PC-3 (cell line): ENCODE measurements at regions not wholly inside any gene's neighbourhood (a gene's known extent, or its start where the extent isn't known, plus 50 kb on each side); places are given as distances from the start of the nearest gene placed in this dataset.

Source experiments
- ATAC-seq: fragments of 200-7000 bp; cut with Tn5 transposase; 2 replicates; pipeline ENCODE4 v1.9.1; 2020; ENCODE audit warnings: mild to moderate bottlenecking, moderate library complexity
- BruUV-seq: library from RNA; stranded (reverse); fragments of 400-500 nt; replicated peaks from 2 replicates; lab custom pipeline; 2021; lab: Mats Ljungman, UMichigan
- CTCF ChIA-PET: fragments of 300-600 bp; sonication (Branson Sonifier 250); formaldehyde crosslinking; loops from one replicate; lab custom pipeline; 2022; ENCODE audit warnings: antibody characterized with exemption; lab: Charles Lee
- POLR2A ChIA-PET: fragments of 300-600 bp; sonication (Branson Sonifier 250); formaldehyde crosslinking; loops from one replicate; lab custom pipeline; 2022; ENCODE audit warnings: antibody characterized with exemption; ENCODE audit not compliant: unreplicated experiment; lab: Charles Lee
- DNase-seq: peaks from one replicate; pipeline ENCODE4 v3.0.0-alpha.2; 2015
- H2AFZ ChIP-seq: fragments of 300-600 bp; sonication (generic); 2 replicates; pipeline ENCODE4 v1.6.0; 2016; ENCODE audit warnings: antibody characterized with exemption, low read length
- H3F3A ChIP-seq: fragments of 300-600 bp; sonication (generic); one replicate; pipeline ENCODE4 v1.6.0; 2017; ENCODE audit warnings: antibody characterized with exemption, low read length, control low read depth, mild to moderate bottlenecking; ENCODE audit not compliant: unreplicated experiment
- H3K27ac ChIP-seq: fragments of 300-600 bp; sonication (generic); 2 replicates; pipeline ENCODE4 v1.5.1; 2016; ENCODE audit warnings: mild to moderate bottlenecking, low read length
- H3K27me3 ChIP-seq: fragments of 300-600 bp; sonication (generic); 2 replicates; pipeline ENCODE4 v1.6.1; 2016; ENCODE audit warnings: low read length, mixed read lengths
- H3K36me3 ChIP-seq: fragments of 300-600 bp; sonication (generic); 2 replicates; pipeline ENCODE4 v1.6.1; 2016; ENCODE audit warnings: low read depth, mixed run types, low read length, mixed read lengths
- H3K4me1 ChIP-seq: fragments of 300-600 bp; sonication (generic); 2 replicates; pipeline ENCODE4 v1.5.1; 2016; ENCODE audit warnings: low read length; ENCODE audit not compliant: insufficient read depth
- H3K4me2 ChIP-seq: fragments of 300-600 bp; sonication (generic); 2 replicates; pipeline ENCODE4 v1.6.0; 2016; ENCODE audit warnings: low read length
- H3K4me3 ChIP-seq: fragments of 300-600 bp; sonication (generic); 2 replicates; pipeline ENCODE4 v1.5.1; 2016; ENCODE audit warnings: mild to moderate bottlenecking, low read length, mixed read lengths
- H3K79me2 ChIP-seq: fragments of 300-600 bp; sonication (generic); 2 replicates; pipeline ENCODE4 v1.6.1; 2017; ENCODE audit warnings: low read length, mixed read lengths
- H3K9ac ChIP-seq: fragments of 300-600 bp; sonication (generic); 2 replicates; pipeline ENCODE4 v1.6.0; 2016; ENCODE audit warnings: mild to moderate bottlenecking, low read length
- H3K9me2 ChIP-seq: fragments of 300-600 bp; sonication (generic); replicated peaks from 2 replicates; pipeline ENCODE4 v1.6.1; 2016; ENCODE audit warnings: mixed run types, low read length, mixed read lengths
- H3K9me3 ChIP-seq: fragments of 300-600 bp; sonication (generic); 2 replicates; pipeline ENCODE4 v1.6.1; 2016; ENCODE audit warnings: low read length, mixed read lengths
- H4K20me1 ChIP-seq: fragments of 300-600 bp; sonication (generic); 2 replicates; pipeline ENCODE4 v1.6.1; 2016; ENCODE audit warnings: low read length, mixed read lengths
- EZH2 ChIP-seq: fragments of 300-600 bp; sonication (generic); IDR thresholded peaks from one replicate; pipeline ENCODE4 v1.6.1; 2017; ENCODE audit warnings: antibody characterized with exemption, mild to moderate bottlenecking, low read length; ENCODE audit not compliant: unreplicated experiment
- EZH2phosphoT487 ChIP-seq: fragments of 300-600 bp; sonication (generic); IDR thresholded peaks from 2 replicates; pipeline ENCODE4 v1.6.1; 2018; ENCODE audit warnings: mild to moderate bottlenecking, antibody characterized with exemption, low read length, borderline replicate concordance
- intact Hi-C: fragments of 100-400 bp; cut with micrococcal nuclease; formaldehyde crosslinking; loops from 2 replicates; pipeline ENCODE4 v1.9.0; 2023
- TF ChIP-seq, protein P1 (sequence below): fragments of 300-600 bp; sonication (generic); conservative IDR thresholded peaks from 2 replicates; pipeline ENCODE4 v1.5.1; 2017; ENCODE audit warnings: antibody characterized with exemption, low read depth, mild to moderate bottlenecking, low read length

GRCh38 chr1:63142001-63142400 is 180.4 kb upstream of the FOXD3 start:
- Histone ChIP-seq H3K36me3 (no peaks in the 10 kb centered on the region), H3K27me3 (peaks cover 38% of the 10 kb centered on the region), H3K9me2 (no peaks in the 10 kb centered on the region), H4K20me1 (no peaks in the 10 kb centered on the region), H3K27ac (no peak overlapping the region), H2AFZ (no peak overlapping the region), H3K4me2 (no peak overlapping the region), H3K9ac (no peak overlapping the region), H3K4me1 (no peaks in the 10 kb centered on the region), H3K9me3 (no peaks in the 10 kb centered on the region), H3K4me3 (no peak overlapping the region), H3K79me2 (no peaks in the 10 kb centered on the region), H3F3A (no peaks in the 10 kb centered on the region)
- no peak for TF ChIP-seq EZH2
- TF ChIP-seq EZH2phosphoT487 = no peak
- TF ChIP-seq, protein P1, sequence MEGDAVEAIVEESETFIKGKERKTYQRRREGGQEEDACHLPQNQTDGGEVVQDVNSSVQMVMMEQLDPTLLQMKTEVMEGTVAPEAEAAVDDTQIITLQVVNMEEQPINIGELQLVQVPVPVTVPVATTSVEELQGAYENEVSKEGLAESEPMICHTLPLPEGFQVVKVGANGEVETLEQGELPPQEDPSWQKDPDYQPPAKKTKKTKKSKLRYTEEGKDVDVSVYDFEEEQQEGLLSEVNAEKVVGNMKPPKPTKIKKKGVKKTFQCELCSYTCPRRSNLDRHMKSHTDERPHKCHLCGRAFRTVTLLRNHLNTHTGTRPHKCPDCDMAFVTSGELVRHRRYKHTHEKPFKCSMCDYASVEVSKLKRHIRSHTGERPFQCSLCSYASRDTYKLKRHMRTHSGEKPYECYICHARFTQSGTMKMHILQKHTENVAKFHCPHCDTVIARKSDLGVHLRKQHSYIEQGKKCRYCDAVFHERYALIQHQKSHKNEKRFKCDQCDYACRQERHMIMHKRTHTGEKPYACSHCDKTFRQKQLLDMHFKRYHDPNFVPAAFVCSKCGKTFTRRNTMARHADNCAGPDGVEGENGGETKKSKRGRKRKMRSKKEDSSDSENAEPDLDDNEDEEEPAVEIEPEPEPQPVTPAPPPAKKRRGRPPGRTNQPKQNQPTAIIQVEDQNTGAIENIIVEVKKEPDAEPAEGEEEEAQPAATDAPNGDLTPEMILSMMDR = no peak
- ChIA-PET POLR2A (no interaction called here), CTCF (interaction anchor here (0.7 kb wide), 1 partner anchor 49 kb away, joined by 3 read pairs; no protein-coding TSS in a partner anchor)
- BruUV-seq = no TSS peak
- intact Hi-C loops = no loop called here
- no peak for DNase-seq
- ATAC-seq = no peak

GRCh38 chr1:63143482-63143881 is 178.9 kb upstream of the FOXD3 start:
- intact Hi-C loops = no loop called here
- no peak overlapping the region for H3K27ac ChIP-seq
- ChIA-PET POLR2A (no interaction called here), CTCF (no interaction called here)
- H3K4me2 ChIP-seq = no peak overlapping the region
- no peaks in the 10 kb centered on the region for H3K4me1 ChIP-seq
- no peaks in the 10 kb centered on the region for H3K9me3 ChIP-seq
- no peaks in the 10 kb centered on the region for H3K79me2 ChIP-seq
- ATAC-seq (no peak), DNase-seq (no peak)
- H3F3A ChIP-seq = no peaks in the 10 kb centered on the region
- H3K4me3 ChIP-seq = no peak overlapping the region
- BruUV-seq = no TSS peak
- TF ChIP-seq EZH2phosphoT487 (no peak), EZH2 (no peak)
- TF ChIP-seq, protein P1 = no peak
- no peaks in the 10 kb centered on the region for H3K36me3 ChIP-seq
- H4K20me1 ChIP-seq = no peaks in the 10 kb centered on the region
- peaks cover 35% of the 10 kb centered on the region; the same call in 1 of the 2 replicates for H3K27me3 ChIP-seq
- no peaks in the 10 kb centered on the region for H3K9me2 ChIP-seq
- no peak overlapping the region for H3K9ac ChIP-seq
- no peak overlapping the region for H2AFZ ChIP-seq

GRCh38 chr1:63147783-63148182 is 174.6 kb upstream of the FOXD3 start:
- Histone ChIP-seq H3K4me2 (no peak overlapping the region), H3K4me1 (no peaks in the 10 kb centered on the region), H3K79me2 (no peaks in the 10 kb centered on the region), H4K20me1 (no peaks in the 10 kb centered on the region), H3K27me3 (peaks cover 36% of the 10 kb centered on the region), H3K9ac (no peak overlapping the region), H3K9me2 (no peaks in the 10 kb centered on the region), H3K4me3 (no peak overlapping the region), H3K36me3 (no peaks in the 10 kb centered on the region), H3K27ac (no peak overlapping the region), H2AFZ (no peak overlapping the region), H3K9me3 (no peaks in the 10 kb centered on the region), H3F3A (no peaks in the 10 kb centered on the region)
- ChIA-PET POLR2A (no interaction called here), CTCF (no interaction called here)
- BruUV-seq = no TSS peak
- intact Hi-C loops = no loop called here
- TF ChIP-seq EZH2 (no peak), EZH2phosphoT487 (no peak)
- TF ChIP-seq, protein P1 = no peak
- ATAC-seq (no peak), DNase-seq (no peak)
